Common myeloid progenitor, CD34-positive (primary cell): ENCODE measurements at regions not wholly inside any gene's neighbourhood (a gene's known extent, or its start where the extent isn't known, plus 50 kb on each side); places are given as distances from the start of the nearest gene placed in this dataset.

Source experiments
- CTCF ChIA-PET: fragments of 350-600 bp; sonication (Branson Sonifier 250); formaldehyde crosslinking; loops from one replicate; lab custom pipeline; 2021; ENCODE audit warnings: antibody characterized with exemption; lab: Charles Lee
- POLR2A ChIA-PET: fragments of 350-600 bp; sonication (Branson Sonifier 250); formaldehyde crosslinking; loops from one replicate; lab custom pipeline; 2021; ENCODE audit warnings: antibody characterized with exemption; lab: Charles Lee
- DNase-seq, 3 donors: peaks; one replicate each; pipeline versions ENCODE4 v3.0.0 to v3.0.0-alpha.2; 2013
- H3K27ac ChIP-seq, 2 experiments: 1 replicate in 1 of 2; 2 replicates in 1 of 2; pipeline ENCODE4 v1.7.0; 2013; ENCODE audit warnings: inconsistent platforms in 2 of 2, low read length in 2 of 2, mild to moderate bottlenecking in 2 of 2, low read depth in 1 of 2, moderate library complexity in 1 of 2; ENCODE audit not compliant: severe bottlenecking in 2 of 2, insufficient read depth in 1 of 2, poor library complexity in 1 of 2
- H3K27me3 ChIP-seq, 5 experiments: replicated peaks in 2 of 5; 1 replicate in 3 of 5; 2 replicates in 2 of 5; pipeline versions ENCODE4 v1.6.1 to v1.7.0; 2013; ENCODE audit warnings: low read length in 4 of 5, mild to moderate bottlenecking in 2 of 5, moderate library complexity in 2 of 5, inconsistent platforms in 1 of 5; ENCODE audit not compliant: insufficient read depth in 5 of 5, control insufficient read depth in 4 of 5
- H3K36me3 ChIP-seq, 4 experiments: 1 replicate in 2 of 4; 2 replicates in 2 of 4; pipeline versions ENCODE4 v1.6.1 to v1.7.0; 2013; ENCODE audit warnings: low read length in 3 of 4, control low read depth in 1 of 4, mild to moderate bottlenecking in 1 of 4; ENCODE audit not compliant: control insufficient read depth in 4 of 4, insufficient read depth in 4 of 4
- H3K4me1 ChIP-seq, 4 experiments: 1 replicate in 3 of 4; 2 replicates in 1 of 4; pipeline versions ENCODE4 v1.6.1 to v1.7.1; 2013; ENCODE audit warnings: low read length in 3 of 4, mild to moderate bottlenecking in 3 of 4, control low read depth in 1 of 4, inconsistent platforms in 1 of 4, moderate library complexity in 1 of 4; ENCODE audit not compliant: control insufficient read depth in 4 of 4, insufficient read depth in 4 of 4; ENCODE audit errors: control extremely low read depth in 1 of 4
- H3K4me3 ChIP-seq, 7 experiments: 1 replicate in 4 of 7; 2 replicates in 3 of 7; pipeline versions ENCODE4 v1.5.1 to v1.7.0; 2013; ENCODE audit warnings: mild to moderate bottlenecking in 7 of 7, low read length in 6 of 7, moderate library complexity in 6 of 7, inconsistent platforms in 2 of 7, low read depth in 2 of 7, control low read depth in 1 of 7; ENCODE audit not compliant: insufficient read depth in 4 of 7, control insufficient read depth in 1 of 7; ENCODE audit errors: extremely low read depth in 1 of 7
- H3K9me3 ChIP-seq, 5 experiments: 1 replicate in 4 of 5; 2 replicates in 1 of 5; pipeline versions ENCODE4 v1.6.1 to v1.7.1; 2013; ENCODE audit warnings: low read length in 4 of 5, mild to moderate bottlenecking in 2 of 5, inconsistent platforms in 1 of 5, low read depth in 1 of 5, moderate library complexity in 1 of 5; ENCODE audit not compliant: control insufficient read depth in 4 of 5, insufficient read depth in 2 of 5; ENCODE audit errors: control extremely low read depth in 1 of 5
- WGBS: methylation state at CpG from one replicate; pipeline ENCODE4 v1.1.5; 2013; ENCODE audit not compliant: insufficient coverage; 5-methylcytosine and 5-hydroxymethylcytosine counted together

DNA sequence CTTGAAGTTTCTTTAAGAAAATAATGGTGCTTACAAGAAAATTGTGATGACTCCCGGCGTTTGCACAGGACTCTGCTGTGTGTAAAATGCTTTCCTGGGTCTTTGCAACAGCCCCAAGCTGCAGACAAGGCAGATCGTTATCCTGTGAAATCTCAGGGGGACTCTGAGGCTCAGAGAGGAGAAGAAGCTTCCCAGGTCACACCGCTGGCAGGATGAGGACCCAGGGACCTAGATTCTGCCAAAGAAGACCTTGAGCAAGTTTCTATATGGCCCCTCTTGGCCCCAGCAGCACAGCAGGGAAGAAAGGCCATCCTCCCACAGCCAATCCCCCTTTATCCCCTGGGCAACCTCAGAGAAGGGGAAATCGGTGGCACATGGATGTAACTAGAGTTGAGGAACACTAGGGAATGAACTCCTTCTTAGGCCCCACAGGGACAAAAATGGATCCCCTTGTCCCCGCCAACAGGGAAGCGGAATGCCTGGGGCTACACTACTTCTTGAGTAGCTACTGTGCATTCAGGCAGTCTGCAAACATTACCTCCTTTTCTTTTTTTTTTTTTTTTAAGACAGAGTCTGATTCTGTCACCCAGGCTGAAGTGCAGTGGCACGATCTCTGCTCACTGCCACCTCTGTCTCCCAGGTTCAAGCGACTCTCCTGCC, 72.8 kb downstream of the CPN2 start:
- peaks cover 0 to 14% (median 0%) of the 10 kb centered on the region in 4 experiments for H3K4me1 ChIP-seq
- no peak for DNase-seq
- H3K9me3 ChIP-seq = no peaks in the 10 kb centered on the region
- ChIA-PET POLR2A (no interaction called here), CTCF (interaction anchor here (1.1 kb wide), 1 partner anchor 35 kb away, joined by 3 read pairs; no protein-coding TSS in a partner anchor)
- 94% methylated on average over 7 of the region's 9 CpGs for WGBS
- no peak overlapping the region for H3K4me3 ChIP-seq
- H3K27ac ChIP-seq = no peak overlapping the region
- H3K27me3 ChIP-seq = no peaks in the 10 kb centered on the region
- no peaks in the 10 kb centered on the region for H3K36me3 ChIP-seq

GRCh38 chr3:194279101-194279500, 72.0 kb downstream of the CPN2 start:
- Histone ChIP-seq H3K9me3 (no peaks in the 10 kb centered on the region), H3K4me3 (no peak overlapping the region), H3K27ac (no peak overlapping the region), H3K4me1 (peaks cover 0 to 21% (median under 1%) of the 10 kb centered on the region in 4 experiments), H3K36me3 (no peaks in the 10 kb centered on the region), H3K27me3 (no peaks in the 10 kb centered on the region)
- WGBS = over 99% methylated on average over 9 of the region's 9 CpGs
- ChIA-PET POLR2A (no interaction called here), CTCF (interaction anchor here (1.1 to 1.5 kb wide), 3 partner anchors 11 to 35 kb away, joined by 3 read pairs; no protein-coding TSS in a partner anchor)
- DNase-seq = no peak

DNA sequence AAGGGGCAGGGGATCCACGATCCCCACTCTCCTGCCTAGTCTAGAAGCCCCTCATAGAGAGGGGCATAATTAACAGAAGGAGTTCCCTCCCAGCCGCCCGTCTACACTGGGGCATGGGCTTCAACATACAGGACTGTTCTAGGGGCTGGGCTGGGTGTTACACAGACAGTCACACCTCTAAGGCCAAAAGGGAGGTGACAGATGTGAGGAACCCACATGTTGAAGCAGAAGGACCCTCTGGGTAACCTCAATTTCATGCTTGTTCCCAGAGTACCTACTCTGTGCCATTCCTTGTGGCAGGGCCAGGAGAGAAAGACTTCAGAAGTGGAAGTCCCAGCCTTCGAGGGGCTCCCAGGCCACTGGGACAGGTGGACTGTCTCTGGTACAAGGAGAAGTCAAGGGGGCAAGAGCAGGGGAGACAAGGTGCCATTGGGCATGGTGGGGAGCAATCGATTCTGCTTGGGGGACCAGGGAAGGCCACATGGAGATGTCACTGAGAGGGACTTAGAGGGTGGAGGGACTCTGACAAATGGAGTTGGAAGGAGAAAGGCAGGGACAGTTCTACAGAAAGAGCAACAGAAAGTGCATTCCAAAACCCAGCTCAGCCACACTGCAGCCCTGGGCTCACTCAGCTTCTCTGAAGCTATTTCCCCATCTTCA, 71.3 kb downstream of the CPN2 start:
- Histone ChIP-seq H3K4me3 (no peak overlapping the region), H3K36me3 (no peaks in the 10 kb centered on the region), H3K9me3 (no peaks in the 10 kb centered on the region), H3K27me3 (no peaks in the 10 kb centered on the region), H3K4me1 (peaks cover 0 to 21% (median under 1%) of the 10 kb centered on the region in 4 experiments), H3K27ac (no peak overlapping the region)
- WGBS = 98% methylated on average over 5 of the region's 5 CpGs
- POLR2A ChIA-PET = no interaction called here
- CTCF ChIA-PET = interaction anchor here (1.1 to 1.8 kb wide), 4 partner anchors 9 to 34 kb away, joined by 3 to 5 read pairs (median 3); no protein-coding TSS in a partner anchor
- DNase-seq = no peak

DNA sequence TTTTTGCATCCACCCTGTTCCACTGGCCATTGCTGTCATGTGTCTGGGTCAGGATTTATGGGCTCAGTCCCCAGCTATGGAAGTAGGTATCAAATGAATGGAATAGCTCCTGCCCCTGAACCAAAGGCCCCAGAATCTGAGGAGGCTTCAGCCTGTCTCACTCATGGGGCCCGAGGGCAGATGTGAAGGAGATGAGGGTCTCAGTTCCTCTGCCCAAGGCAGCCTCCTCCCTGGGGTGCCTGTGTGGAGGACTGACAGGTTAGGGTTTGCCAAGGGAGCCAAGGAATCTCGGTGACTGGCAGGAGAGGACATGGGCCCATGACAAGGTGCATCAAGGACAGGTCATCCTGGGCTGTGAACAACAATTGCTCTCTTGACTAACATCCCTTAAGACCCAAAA, 70.4 kb downstream of the CPN2 start:
- Histone ChIP-seq H3K4me1 (peaks cover 0 to 28% (median 9%) of the 10 kb centered on the region in 4 experiments), H3K36me3 (no peaks in the 10 kb centered on the region), H3K4me3 (no peak overlapping the region), H3K27ac (no peak overlapping the region), H3K9me3 (no peaks in the 10 kb centered on the region), H3K27me3 (no peaks in the 10 kb centered on the region)
- ChIA-PET POLR2A (no interaction called here), CTCF (interaction anchor here (0.6 to 1.8 kb wide), 2 partner anchors 10 to 495 kb away, joined by 3 to 5 read pairs; no protein-coding TSS in a partner anchor)
- 100% methylated on average over 1 of the region's 2 CpGs for WGBS
- no peak for DNase-seq

DNA sequence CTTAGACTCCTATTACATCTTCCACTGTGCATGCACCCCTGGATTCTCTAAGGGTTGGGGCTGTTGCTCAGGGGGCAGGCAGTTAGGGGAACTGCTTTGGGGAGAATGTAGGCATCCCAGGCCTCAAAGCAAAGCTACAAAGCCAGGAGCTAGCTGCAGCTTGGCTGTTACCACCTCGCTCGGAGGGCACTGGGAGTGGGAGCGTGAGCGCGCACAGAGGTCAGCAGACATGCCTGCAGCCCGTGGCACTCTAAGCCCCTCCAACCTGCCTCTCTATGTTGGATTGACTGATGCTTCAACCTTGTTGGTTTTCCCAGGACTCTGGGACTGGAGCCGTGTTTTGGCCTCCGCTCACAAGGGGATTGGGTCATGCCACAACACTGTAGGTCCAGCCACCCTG, 69.8 kb downstream of the CPN2 start:
- ChIA-PET CTCF (interaction anchor here (1.8 kb wide), 1 partner anchor 10 kb away, joined by 5 read pairs; no protein-coding TSS in a partner anchor), POLR2A (no interaction called here)
- peaks cover 0 to 33% (median 11%) of the 10 kb centered on the region in 4 experiments for H3K4me1 ChIP-seq
- H3K4me3 ChIP-seq = no peak overlapping the region
- no peaks in the 10 kb centered on the region for H3K36me3 ChIP-seq
- no peak for DNase-seq
- H3K27ac ChIP-seq = no peak overlapping the region
- no peaks in the 10 kb centered on the region for H3K9me3 ChIP-seq
- no peaks in the 10 kb centered on the region for H3K27me3 ChIP-seq
- 97% methylated on average over 6 of the region's 8 CpGs for WGBS

DNA sequence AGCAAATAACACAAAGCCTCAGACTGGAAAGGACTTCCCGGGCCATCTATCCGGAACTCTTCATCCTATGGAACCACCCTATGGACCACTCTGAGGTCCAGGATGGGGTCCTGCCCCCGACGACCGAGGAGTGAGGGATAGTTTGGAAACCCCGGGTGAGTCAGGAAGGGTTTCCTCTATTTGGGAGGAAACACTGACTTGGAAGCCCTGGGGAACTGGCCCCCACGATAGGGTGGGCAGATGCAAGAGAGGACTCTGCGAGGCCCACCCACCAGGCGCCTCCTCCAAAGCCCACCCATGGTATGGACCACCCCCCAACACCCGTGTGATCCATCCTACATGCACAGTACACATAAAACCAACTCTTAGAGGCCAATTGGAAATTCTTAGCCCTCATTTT, 69.4 kb downstream of the CPN2 start:
- no peaks in the 10 kb centered on the region for H3K36me3 ChIP-seq
- WGBS = 95% methylated on average over 10 of the region's 10 CpGs
- no peaks in the 10 kb centered on the region for H3K9me3 ChIP-seq
- ChIA-PET POLR2A (no interaction called here), CTCF (interaction anchor here (1.8 to 2.8 kb wide), 2 partner anchors 11 kb away, joined by 5 to 12 read pairs; no protein-coding TSS in a partner anchor)
- no peak overlapping the region for H3K27ac ChIP-seq
- H3K4me3 ChIP-seq = no peak overlapping the region
- peaks cover 0 to 32% (median 12%) of the 10 kb centered on the region in 4 experiments for H3K4me1 ChIP-seq
- no peaks in the 10 kb centered on the region for H3K27me3 ChIP-seq
- no peak for DNase-seq
